OCI-LY1 (cell line): ENCODE measurements at regions not wholly inside any gene's neighbourhood (a gene's known extent, or its start where the extent isn't known, plus 50 kb on each side); places are given as distances from the start of the nearest gene placed in this dataset.

Source experiments
- EZH2 ChIP-seq: fragments of 200-600 bp; sonication (generic), shearing (Covaris generic); IDR thresholded peaks from 2 replicates; pipeline ENCODE4 v1.8.0; 2017; ENCODE audit warnings: borderline replicate concordance, mixed run types, mild to moderate bottlenecking, antibody characterized with exemption, low read length, moderate library complexity, mixed read lengths
- TF ChIP-seq, protein P1 (sequence below): fragments of 200-600 bp; sonication (generic), shearing (Covaris generic); IDR thresholded peaks from 2 replicates; pipeline ENCODE4 v1.5.1; 2017; ENCODE audit warnings: mild to moderate bottlenecking, antibody characterized with exemption, low read length, moderate library complexity, mixed read lengths

DNA sequence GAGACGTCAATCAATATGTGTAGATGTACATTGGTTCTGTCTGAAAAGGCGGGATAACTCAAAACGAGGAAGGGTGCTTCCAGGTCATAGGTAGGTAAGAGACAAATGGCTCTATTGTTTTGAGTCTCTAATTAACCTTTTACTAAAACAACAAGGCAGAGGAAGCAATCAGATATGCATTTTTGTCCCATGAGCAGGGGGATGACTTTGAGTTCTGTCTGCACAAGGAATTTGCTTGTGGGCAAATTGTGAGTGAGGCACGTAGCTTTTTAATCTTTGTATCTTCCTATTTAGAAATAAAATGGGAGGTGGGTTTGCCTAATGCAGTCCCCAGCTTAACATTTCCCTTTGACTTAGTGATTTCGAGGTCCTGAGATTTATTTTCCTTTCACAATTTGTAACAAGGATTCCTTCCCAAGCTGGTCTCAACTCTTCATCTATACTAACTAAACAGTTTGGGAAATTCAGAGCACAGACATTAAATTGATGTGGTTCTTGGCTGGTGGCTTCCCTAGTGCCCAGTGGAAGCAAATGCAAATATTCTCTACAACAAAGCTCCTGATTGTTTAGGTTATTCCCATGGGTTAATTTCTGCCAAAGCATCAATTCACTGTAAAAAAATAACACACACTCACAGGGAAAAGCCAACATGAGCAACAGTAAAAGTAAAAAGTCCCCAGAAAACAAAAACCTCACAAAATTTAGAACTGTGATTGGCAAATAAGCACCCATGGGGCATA, 738.8 kb upstream of the SGO1 start:
- TF ChIP-seq, protein P1, sequence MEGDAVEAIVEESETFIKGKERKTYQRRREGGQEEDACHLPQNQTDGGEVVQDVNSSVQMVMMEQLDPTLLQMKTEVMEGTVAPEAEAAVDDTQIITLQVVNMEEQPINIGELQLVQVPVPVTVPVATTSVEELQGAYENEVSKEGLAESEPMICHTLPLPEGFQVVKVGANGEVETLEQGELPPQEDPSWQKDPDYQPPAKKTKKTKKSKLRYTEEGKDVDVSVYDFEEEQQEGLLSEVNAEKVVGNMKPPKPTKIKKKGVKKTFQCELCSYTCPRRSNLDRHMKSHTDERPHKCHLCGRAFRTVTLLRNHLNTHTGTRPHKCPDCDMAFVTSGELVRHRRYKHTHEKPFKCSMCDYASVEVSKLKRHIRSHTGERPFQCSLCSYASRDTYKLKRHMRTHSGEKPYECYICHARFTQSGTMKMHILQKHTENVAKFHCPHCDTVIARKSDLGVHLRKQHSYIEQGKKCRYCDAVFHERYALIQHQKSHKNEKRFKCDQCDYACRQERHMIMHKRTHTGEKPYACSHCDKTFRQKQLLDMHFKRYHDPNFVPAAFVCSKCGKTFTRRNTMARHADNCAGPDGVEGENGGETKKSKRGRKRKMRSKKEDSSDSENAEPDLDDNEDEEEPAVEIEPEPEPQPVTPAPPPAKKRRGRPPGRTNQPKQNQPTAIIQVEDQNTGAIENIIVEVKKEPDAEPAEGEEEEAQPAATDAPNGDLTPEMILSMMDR = no peak
- TF ChIP-seq EZH2 = no peak
